PC-9 (cell line): ENCODE measurements at regions not wholly inside any gene's neighbourhood (a gene's known extent, or its start where the extent isn't known, plus 50 kb on each side); places are given as distances from the start of the nearest gene placed in this dataset.

ENCODE experiments used
- BruUV-seq: library from RNA; stranded (reverse); fragments of 400-500 nt; replicated peaks from 2 replicates; lab custom pipeline; 2021; lab: Mats Ljungman, UMichigan
- CTCF ChIA-PET: fragments of 300-600 bp; sonication (Branson Sonifier 250); formaldehyde crosslinking; loops from one replicate; lab custom pipeline; 2022; ENCODE audit warnings: antibody characterized with exemption; lab: Charles Lee
- POLR2A ChIA-PET: fragments of 300-600 bp; sonication (Branson Sonifier 250); formaldehyde crosslinking; loops from one replicate; lab custom pipeline; 2022; ENCODE audit warnings: antibody characterized with exemption; ENCODE audit not compliant: unreplicated experiment; lab: Charles Lee
- DNase-seq, 2 experiments: peaks; one replicate each; pipeline versions ENCODE4 v3.0.0 to v3.0.0-alpha.2; 2015 to 2022; ENCODE audit warnings: mixed read lengths in 1 of 2
- H2AFZ ChIP-seq: fragments of 200-600 bp; sonication (generic); 2 replicates; pipeline ENCODE4 v1.8.1; 2017; ENCODE audit warnings: antibody characterized with exemption
- H3F3A ChIP-seq: fragments of 200-600 bp; sonication (generic); 2 replicates; pipeline ENCODE4 v1.8.1; 2017; ENCODE audit warnings: antibody characterized with exemption, mild to moderate bottlenecking, low read depth; ENCODE audit not compliant: insufficient read depth
- H3K27ac ChIP-seq: fragments of 200-600 bp; sonication (generic); 2 replicates; pipeline ENCODE4 v1.6.1; 2016; ENCODE audit warnings: mixed run types
- H3K27me3 ChIP-seq: fragments of 200-600 bp; sonication (generic); 2 replicates; pipeline ENCODE4 v1.6.1; 2016; ENCODE audit warnings: low read depth, mixed run types; ENCODE audit not compliant: insufficient read depth
- H3K36me3 ChIP-seq: fragments of 200-600 bp; sonication (generic); 2 replicates; pipeline ENCODE4 v1.6.1; 2016; ENCODE audit warnings: low read depth, mixed run types
- H3K4me1 ChIP-seq: fragments of 200-600 bp; sonication (generic); replicated peaks from 2 replicates; pipeline ENCODE4 v1.6.1; 2016; ENCODE audit warnings: mixed run types; ENCODE audit not compliant: insufficient read depth
- H3K4me2 ChIP-seq: fragments of 200-600 bp; sonication (generic); 2 replicates; pipeline ENCODE4 v1.6.1; 2017; ENCODE audit warnings: mixed run types
- H3K4me3 ChIP-seq: fragments of 200-600 bp; sonication (generic); 2 replicates; pipeline ENCODE4 v1.6.1; 2016; ENCODE audit warnings: mixed run types
- H3K79me2 ChIP-seq: fragments of 200-600 bp; sonication (generic); 2 replicates; pipeline ENCODE4 v1.6.1; 2017; ENCODE audit warnings: low read depth, mixed run types
- H3K9me2 ChIP-seq: fragments of 200-600 bp; sonication (generic); 2 replicates; pipeline ENCODE4 v1.8.1; 2017; ENCODE audit warnings: mild to moderate bottlenecking; ENCODE audit not compliant: insufficient read depth
- H3K9me3 ChIP-seq: fragments of 200-600 bp; sonication (generic); 2 replicates; pipeline ENCODE4 v1.8.1; 2016; ENCODE audit warnings: low read depth; ENCODE audit not compliant: insufficient read depth
- H4K20me1 ChIP-seq: fragments of 200-600 bp; sonication (generic); 2 replicates; pipeline ENCODE4 v1.8.1; 2017; ENCODE audit not compliant: insufficient read depth
- CTCF ChIP-seq: fragments of 200-600 bp; sonication (generic); conservative IDR thresholded peaks from 2 replicates; pipeline ENCODE4 v1.6.1; 2017; ENCODE audit warnings: mixed run types, antibody characterized with exemption, mild to moderate bottlenecking, moderate library complexity
- EZH2 ChIP-seq: fragments of 200-600 bp; sonication (generic); IDR thresholded peaks from 2 replicates; pipeline ENCODE4 v1.8.0; 2017; ENCODE audit warnings: antibody characterized with exemption, low read depth
- intact Hi-C: fragments of 100-400 bp; cut with micrococcal nuclease; formaldehyde crosslinking; loops from one replicate; pipeline ENCODE4 v1.10.0; 2022; ENCODE audit not compliant: unreplicated experiment

- Histone ChIP-seq H3K9me3 (no peaks in the 10 kb centered on the region), H3K36me3 (no peaks in the 10 kb centered on the region), H3K79me2 (no peaks in the 10 kb centered on the region), H4K20me1 (0 out of 2 replicates have a peak, but pooled peaks cover 3% of the 10 kb centered on the region), H3K4me1 (no peaks in the 10 kb centered on the region), H3K27ac (no peak overlapping the region), H3K9me2 (no peaks in the 10 kb centered on the region), H3K27me3 (no peaks in the 10 kb centered on the region), H3K4me2 (no peak overlapping the region), H3K4me3 (no peak overlapping the region), H3F3A (peaks cover 6% of the 10 kb centered on the region; the same call in 1 of the 2 replicates), H2AFZ (no peak overlapping the region)
- intact Hi-C loops, result no loop called here
- ChIA-PET POLR2A (no interaction called here), CTCF (no interaction called here)
- TF ChIP-seq CTCF (no peak), EZH2 (no peak)
- no TSS peak for BruUV-seq
- no peak for DNase-seq
These were observed 1052.0 kb downstream of the TBC1D22A start for GRCh38 chr22:47814474-47814873.

DNA sequence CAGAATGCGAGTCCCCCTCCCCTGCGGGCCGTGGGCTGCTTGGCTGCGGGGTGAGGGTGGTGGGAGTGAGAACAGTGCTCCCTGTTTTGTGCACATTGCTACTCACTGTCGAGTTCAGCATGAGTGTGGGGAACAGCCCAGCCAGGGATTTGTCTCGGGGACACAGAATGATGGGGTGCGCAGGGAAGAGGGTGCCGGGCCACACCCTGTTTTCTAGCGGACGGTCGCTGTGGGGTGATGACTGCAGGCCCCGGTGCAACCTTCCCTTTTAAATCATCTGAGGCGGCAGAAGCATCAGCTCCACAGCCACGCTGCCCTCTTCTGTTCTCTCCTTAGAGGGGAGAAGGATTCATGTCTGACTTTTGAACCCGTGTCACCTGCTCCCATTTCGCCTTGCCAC lies 1051.2 kb downstream of the TBC1D22A start:
- Histone ChIP-seq H3K27ac (no peak overlapping the region), H3F3A (peaks cover 6% of the 10 kb centered on the region; the same call in 1 of the 2 replicates), H3K27me3 (no peaks in the 10 kb centered on the region), H3K9me3 (no peaks in the 10 kb centered on the region), H2AFZ (no peak overlapping the region), H3K4me3 (no peak overlapping the region), H3K4me1 (no peaks in the 10 kb centered on the region), H3K9me2 (no peaks in the 10 kb centered on the region), H3K79me2 (no peaks in the 10 kb centered on the region), H3K4me2 (no peak overlapping the region), H4K20me1 (0 out of 2 replicates have a peak, but pooled peaks cover 3% of the 10 kb centered on the region), H3K36me3 (no peaks in the 10 kb centered on the region)
- intact Hi-C loops, result no loop called here
- no TSS peak for BruUV-seq
- CTCF ChIA-PET, result no interaction called here
- TF ChIP-seq CTCF (no peak), EZH2 (no peak)
- DNase-seq, result no peak
- POLR2A ChIA-PET, result no interaction called here

DNA sequence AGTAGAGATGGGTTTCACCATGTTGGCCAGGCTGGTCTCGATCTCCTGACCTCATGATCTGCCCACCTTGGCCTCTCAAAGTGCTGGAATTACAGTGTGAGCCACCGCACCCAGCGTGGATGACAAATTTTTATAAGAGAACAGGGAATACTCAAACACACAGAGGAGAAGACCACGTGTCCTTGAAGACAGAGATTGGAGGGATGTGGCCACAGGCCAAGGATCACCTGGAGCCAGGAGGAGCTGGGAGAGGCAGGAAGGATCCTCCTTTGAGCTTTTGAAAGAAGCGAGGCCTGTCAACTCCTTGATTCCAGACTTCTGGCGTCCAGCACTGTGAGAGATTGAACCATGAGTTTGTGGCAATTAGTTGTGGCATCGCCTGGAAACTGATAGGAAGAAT lies 1049.5 kb downstream of the TBC1D22A start:
- Histone ChIP-seq H3K79me2 (no peaks in the 10 kb centered on the region), H3K36me3 (no peaks in the 10 kb centered on the region), H3F3A (peaks cover 6% of the 10 kb centered on the region; the same call in 1 of the 2 replicates), H3K4me3 (no peak overlapping the region), H3K9me3 (no peaks in the 10 kb centered on the region), H3K27me3 (no peaks in the 10 kb centered on the region), H3K27ac (no peak overlapping the region), H3K4me2 (no peak overlapping the region), H3K4me1 (no peaks in the 10 kb centered on the region), H4K20me1 (0 out of 2 replicates have a peak, but pooled peaks cover 3% of the 10 kb centered on the region), H2AFZ (no peak overlapping the region), H3K9me2 (no peaks in the 10 kb centered on the region)
- no TSS peak for BruUV-seq
- DNase-seq, result no peak
- ChIA-PET CTCF (no interaction called here), POLR2A (no interaction called here)
- TF ChIP-seq EZH2 (no peak), CTCF (no peak)
- intact Hi-C loops, result no loop called here
